Progenitor cell of endocrine pancreas (in vitro differentiated cells): ENCODE measurements at regions not wholly inside any gene's neighbourhood (a gene's known extent, or its start where the extent isn't known, plus 50 kb on each side); places are given as distances from the start of the nearest gene placed in this dataset.

Source experiments
- DNase-seq: peaks from one replicate; pipeline ENCODE4 v3.0.0; 2021; ENCODE audit warnings: low spot score; ENCODE audit not compliant: unreplicated experiment
- H3K27ac Mint-ChIP-seq: 2 replicates; pipeline ENCODE4 v1.8.0; 2021; ENCODE audit warnings: mild to moderate bottlenecking, moderate library complexity, mixed read lengths
- H3K27me3 Mint-ChIP-seq: 2 replicates; pipeline ENCODE4 v1.8.0; 2021; ENCODE audit warnings: mixed read lengths
- H3K36me3 Mint-ChIP-seq: 2 replicates; pipeline ENCODE4 v1.8.0; 2022; ENCODE audit warnings: mixed read lengths; ENCODE audit not compliant: insufficient read depth
- H3K4me1 Mint-ChIP-seq: 2 replicates; pipeline ENCODE4 v1.8.0; 2021; ENCODE audit warnings: low read depth, mixed read lengths
- H3K4me3 Mint-ChIP-seq: 2 replicates; pipeline ENCODE4 v1.8.0; 2021; ENCODE audit warnings: low read depth, mild to moderate bottlenecking, moderate library complexity, mixed read lengths
- H3K9me3 Mint-ChIP-seq: 2 replicates; pipeline ENCODE4 v1.8.0; 2021; ENCODE audit warnings: low read depth, mixed read lengths
- TF ChIP-seq, protein P1 (sequence below): fragments of 200-600 bp; sonication (generic); IDR thresholded peaks from one replicate; pipeline ENCODE4 v1.5.0; 2021; ENCODE audit warnings: antibody characterized with exemption, mild to moderate bottlenecking; ENCODE audit not compliant: unreplicated experiment

- no peak for DNase-seq
- Mint-ChIP-seq H3K9me3 (no peaks in the 10 kb centered on the region), H3K4me1 (no peaks in the 10 kb centered on the region), H3K36me3 (no peaks in the 10 kb centered on the region), H3K27ac (no peak overlapping the region), H3K27me3 (no peaks in the 10 kb centered on the region), H3K4me3 (no peak overlapping the region)
- TF ChIP-seq, protein P1, sequence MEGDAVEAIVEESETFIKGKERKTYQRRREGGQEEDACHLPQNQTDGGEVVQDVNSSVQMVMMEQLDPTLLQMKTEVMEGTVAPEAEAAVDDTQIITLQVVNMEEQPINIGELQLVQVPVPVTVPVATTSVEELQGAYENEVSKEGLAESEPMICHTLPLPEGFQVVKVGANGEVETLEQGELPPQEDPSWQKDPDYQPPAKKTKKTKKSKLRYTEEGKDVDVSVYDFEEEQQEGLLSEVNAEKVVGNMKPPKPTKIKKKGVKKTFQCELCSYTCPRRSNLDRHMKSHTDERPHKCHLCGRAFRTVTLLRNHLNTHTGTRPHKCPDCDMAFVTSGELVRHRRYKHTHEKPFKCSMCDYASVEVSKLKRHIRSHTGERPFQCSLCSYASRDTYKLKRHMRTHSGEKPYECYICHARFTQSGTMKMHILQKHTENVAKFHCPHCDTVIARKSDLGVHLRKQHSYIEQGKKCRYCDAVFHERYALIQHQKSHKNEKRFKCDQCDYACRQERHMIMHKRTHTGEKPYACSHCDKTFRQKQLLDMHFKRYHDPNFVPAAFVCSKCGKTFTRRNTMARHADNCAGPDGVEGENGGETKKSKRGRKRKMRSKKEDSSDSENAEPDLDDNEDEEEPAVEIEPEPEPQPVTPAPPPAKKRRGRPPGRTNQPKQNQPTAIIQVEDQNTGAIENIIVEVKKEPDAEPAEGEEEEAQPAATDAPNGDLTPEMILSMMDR = no peak
Measured at GRCh38 chr12:22994316-22994675, 369.3 kb downstream of the ETNK1 start.

GRCh38 chr12:23001487-23001886 lies 376.5 kb downstream of the ETNK1 start:
- H3K4me1 Mint-ChIP-seq = no peaks in the 10 kb centered on the region
- no peaks in the 10 kb centered on the region for H3K27me3 Mint-ChIP-seq
- no peaks in the 10 kb centered on the region for H3K9me3 Mint-ChIP-seq
- no peak overlapping the region for H3K4me3 Mint-ChIP-seq
- DNase-seq = no peak
- no peak overlapping the region for H3K27ac Mint-ChIP-seq
- TF ChIP-seq, protein P1 = no peak
- H3K36me3 Mint-ChIP-seq = no peaks in the 10 kb centered on the region

DNA sequence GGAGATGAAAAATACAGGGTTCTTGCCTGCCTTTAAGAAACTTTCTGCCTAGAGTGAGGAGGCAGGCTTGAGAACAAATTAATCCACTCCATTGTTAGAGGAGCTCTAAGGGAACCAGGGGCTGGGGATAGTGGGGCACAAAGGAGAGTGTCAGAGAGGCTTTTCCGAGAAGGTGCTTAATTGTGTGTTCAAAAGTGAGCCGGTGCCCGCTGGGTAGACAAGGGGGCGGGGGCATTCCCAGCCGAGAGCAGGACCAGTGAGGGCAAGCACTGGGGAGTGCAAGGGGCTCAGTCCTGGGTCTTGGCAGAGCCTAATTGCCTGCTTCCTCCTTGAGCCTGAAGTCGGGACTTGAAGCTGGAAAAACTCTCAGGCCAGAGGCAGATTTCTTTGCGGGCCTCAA lies 377.4 kb downstream of the ETNK1 start:
- Mint-ChIP-seq H3K27ac (no peak overlapping the region), H3K4me1 (no peaks in the 10 kb centered on the region), H3K9me3 (no peaks in the 10 kb centered on the region), H3K36me3 (no peaks in the 10 kb centered on the region), H3K27me3 (no peaks in the 10 kb centered on the region), H3K4me3 (no peak overlapping the region)
- TF ChIP-seq, protein P1 = no peak
- no peak for DNase-seq

DNA sequence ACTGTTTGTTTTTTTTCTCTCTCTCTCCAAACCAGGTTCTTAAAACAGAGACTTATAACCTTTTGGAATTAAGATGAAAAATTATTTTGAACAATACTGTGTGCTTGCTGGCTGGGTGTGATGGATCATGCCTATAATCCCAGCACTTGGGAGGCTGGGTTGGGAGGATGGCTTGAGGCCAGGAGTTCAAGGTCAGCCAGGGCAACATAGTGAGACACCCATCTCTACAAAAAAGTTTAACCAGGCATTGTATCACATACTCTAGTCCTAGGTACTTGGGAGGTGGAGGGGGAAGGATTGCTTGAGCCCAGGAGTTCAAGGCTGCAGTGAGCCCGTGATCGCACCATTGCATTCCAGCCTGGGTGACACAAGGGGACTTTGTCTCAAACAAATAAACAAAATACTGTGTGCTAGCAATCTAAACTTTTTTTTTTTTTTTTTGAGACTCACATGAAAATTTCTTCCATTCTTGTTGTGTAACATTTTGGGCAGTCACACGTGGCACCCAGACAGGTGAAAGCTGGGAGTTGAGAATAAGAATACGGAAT lies 379.6 kb downstream of the ETNK1 start:
- no peaks in the 10 kb centered on the region for H3K36me3 Mint-ChIP-seq
- no peak overlapping the region for H3K27ac Mint-ChIP-seq
- DNase-seq = no peak
- H3K4me3 Mint-ChIP-seq = no peak overlapping the region
- no peaks in the 10 kb centered on the region for H3K4me1 Mint-ChIP-seq
- TF ChIP-seq, protein P1 = no peak
- no peaks in the 10 kb centered on the region for H3K27me3 Mint-ChIP-seq
- no peaks in the 10 kb centered on the region for H3K9me3 Mint-ChIP-seq

DNA sequence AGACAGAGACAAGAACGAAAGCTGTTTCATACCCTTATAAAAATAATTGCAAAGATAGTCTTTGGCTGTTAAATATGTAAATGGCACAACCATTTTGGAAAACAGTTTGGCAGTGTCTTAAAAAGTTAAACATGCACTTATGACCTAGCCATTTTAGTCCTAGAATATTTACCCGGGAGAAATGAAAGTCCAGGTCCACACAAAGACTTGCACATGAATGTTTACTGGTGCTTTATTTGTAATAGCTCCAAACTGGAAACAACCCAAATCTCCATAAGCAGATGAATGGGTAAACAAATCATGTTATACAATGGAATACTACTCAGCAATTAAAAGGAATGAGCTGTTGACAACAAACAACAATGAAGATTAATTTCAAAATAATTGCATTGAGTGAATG lies 380.4 kb downstream of the ETNK1 start:
- H3K36me3 Mint-ChIP-seq = no peaks in the 10 kb centered on the region

More for the DNA sequence above, 380.4 kb downstream of the ETNK1 start:
- H3K27me3 Mint-ChIP-seq = no peaks in the 10 kb centered on the region
- H3K4me1 Mint-ChIP-seq = no peaks in the 10 kb centered on the region
- no peak for DNase-seq
- no peaks in the 10 kb centered on the region for H3K9me3 Mint-ChIP-seq
- no peak overlapping the region for H3K4me3 Mint-ChIP-seq
- TF ChIP-seq, protein P1 = no peak
- no peak overlapping the region for H3K27ac Mint-ChIP-seq
